TTC549 (cell line): ENCODE measurements at regions not wholly inside any gene's neighbourhood (a gene's known extent, or its start where the extent isn't known, plus 50 kb on each side); places are given as distances from the start of the nearest gene placed in this dataset.

Source experiments
- FAIRE-seq: peaks from 2 replicates; lab custom pipeline; 2012; peaks lifted over from hg19 to GRCh38; lab: Jason Lieb, UNC

- FAIRE-seq = no peak
These were observed 256.5 kb downstream of the CYP26B1 start for GRCh38 chr2:71891155-71891554.

- no peak for FAIRE-seq
These were observed 257.6 kb downstream of the CYP26B1 start for GRCh38 chr2:71889759-71890684.

GRCh38 chr2:71888751-71889445 is 258.8 kb downstream of the CYP26B1 start:
- no peak for FAIRE-seq

- no peak for FAIRE-seq
These were observed 260.5 kb downstream of the CYP26B1 start for GRCh38 chr2:71887196-71887595.

GRCh38 chr2:71886241-71886640 is 261.4 kb downstream of the CYP26B1 start:
- no peak for FAIRE-seq

- no peak for FAIRE-seq
These were observed 263.2 kb downstream of the CYP26B1 start for GRCh38 chr2:71884303-71885042.

GRCh38 chr2:71882949-71883472 is 264.7 kb downstream of the CYP26B1 start:
- FAIRE-seq = no peak

- FAIRE-seq = no peak
These were observed 265.3 kb downstream of the CYP26B1 start for GRCh38 chr2:71882236-71882946.

- no peak for FAIRE-seq
These were observed 266.6 kb downstream of the CYP26B1 start for GRCh38 chr2:71880846-71881610.

GRCh38 chr2:71880287-71880686 is 267.4 kb downstream of the CYP26B1 start:
- FAIRE-seq = no peak

- no peak for FAIRE-seq
These were observed 268.0 kb downstream of the CYP26B1 start for GRCh38 chr2:71879509-71880184.

GRCh38 chr2:71878626-71879508 is 268.8 kb downstream of the CYP26B1 start:
- FAIRE-seq = no peak

- no peak for FAIRE-seq
These were observed 270.0 kb downstream of the CYP26B1 start for GRCh38 chr2:71877636-71878035.

GRCh38 chr2:71876542-71877451 is 270.9 kb downstream of the CYP26B1 start:
- FAIRE-seq = no peak

GRCh38 chr2:71872466-71873051 is 275.1 kb downstream of the CYP26B1 start:
- FAIRE-seq = no peak

- FAIRE-seq = no peak
These were observed 282.2 kb downstream of the CYP26B1 start for GRCh38 chr2:71865391-71865965.

GRCh38 chr2:71864085-71864484 is 283.6 kb downstream of the CYP26B1 start:
- FAIRE-seq = no peak

- no peak for FAIRE-seq
These were observed 284.3 kb downstream of the CYP26B1 start for GRCh38 chr2:71863396-71863795.
